ENCODE measurements at regions not wholly inside any gene's neighbourhood (a gene's known extent, or its start where the extent isn't known, plus 50 kb on each side); places are given as distances from the start of the nearest gene placed in this dataset.

GRCh38 chr3:137285924-137286323 is 328.1 kb downstream of the IL20RB start:
- TF ChIP-seq CTCF (IDR thresholded peaks at IDR 0.05) (no peak), POLR2A (IDR thresholded peaks at IDR 0.05) (no peak)
